GM13977 (cell line): ENCODE measurements at regions not wholly inside any gene's neighbourhood (a gene's known extent, or its start where the extent isn't known, plus 50 kb on each side); places are given as distances from the start of the nearest gene placed in this dataset.

Experiments used
- DNase-seq: peaks from one replicate; pipeline ENCODE4 v3.0.0; 2012; ENCODE audit warnings: low spot score
- in situ Hi-C: fragments of 300-500 bp; cut with MboI; formaldehyde crosslinking; loops from one replicate; pipeline ENCODE4 v1.12.0; 2022; ENCODE audit warnings: low sequenced_read_pairs, low pct_unique_long_range_greater_than_20kb, mixed read lengths, inconsistent platforms; ENCODE audit not compliant: unreplicated experiment
- TF ChIP-seq, protein P1 (sequence below): IDR thresholded peaks from 2 replicates; pipeline ENCODE4 v1.5.1; 2012; ENCODE audit warnings: mild to moderate bottlenecking, control low read depth; ENCODE audit not compliant: insufficient read depth; ENCODE audit errors: extremely low read depth, missing control alignments

DNA sequence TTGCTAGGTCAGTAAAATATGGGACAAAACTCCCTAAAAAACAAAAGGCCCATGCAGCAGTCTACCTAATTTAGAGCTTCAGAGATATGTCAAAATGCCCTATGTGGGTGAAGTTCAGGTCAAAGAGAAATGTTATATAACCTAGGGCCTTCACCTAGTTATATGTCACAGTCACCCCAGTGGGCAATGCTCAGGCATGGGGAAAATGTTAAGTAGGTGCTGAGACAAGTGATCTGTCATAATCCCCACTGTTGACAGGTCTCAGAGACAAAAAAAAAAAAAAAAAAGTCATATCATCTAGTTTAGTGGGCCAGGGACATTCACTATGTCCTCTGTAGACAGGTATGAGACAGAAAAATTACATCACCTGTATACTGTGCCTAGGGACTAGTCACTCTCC is 128.6 kb upstream of the ZNF91 start:
- TF ChIP-seq, protein P1, sequence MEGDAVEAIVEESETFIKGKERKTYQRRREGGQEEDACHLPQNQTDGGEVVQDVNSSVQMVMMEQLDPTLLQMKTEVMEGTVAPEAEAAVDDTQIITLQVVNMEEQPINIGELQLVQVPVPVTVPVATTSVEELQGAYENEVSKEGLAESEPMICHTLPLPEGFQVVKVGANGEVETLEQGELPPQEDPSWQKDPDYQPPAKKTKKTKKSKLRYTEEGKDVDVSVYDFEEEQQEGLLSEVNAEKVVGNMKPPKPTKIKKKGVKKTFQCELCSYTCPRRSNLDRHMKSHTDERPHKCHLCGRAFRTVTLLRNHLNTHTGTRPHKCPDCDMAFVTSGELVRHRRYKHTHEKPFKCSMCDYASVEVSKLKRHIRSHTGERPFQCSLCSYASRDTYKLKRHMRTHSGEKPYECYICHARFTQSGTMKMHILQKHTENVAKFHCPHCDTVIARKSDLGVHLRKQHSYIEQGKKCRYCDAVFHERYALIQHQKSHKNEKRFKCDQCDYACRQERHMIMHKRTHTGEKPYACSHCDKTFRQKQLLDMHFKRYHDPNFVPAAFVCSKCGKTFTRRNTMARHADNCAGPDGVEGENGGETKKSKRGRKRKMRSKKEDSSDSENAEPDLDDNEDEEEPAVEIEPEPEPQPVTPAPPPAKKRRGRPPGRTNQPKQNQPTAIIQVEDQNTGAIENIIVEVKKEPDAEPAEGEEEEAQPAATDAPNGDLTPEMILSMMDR, result no peak
- in situ Hi-C loops, result no loop called here
- DNase-seq, result no peak

DNA sequence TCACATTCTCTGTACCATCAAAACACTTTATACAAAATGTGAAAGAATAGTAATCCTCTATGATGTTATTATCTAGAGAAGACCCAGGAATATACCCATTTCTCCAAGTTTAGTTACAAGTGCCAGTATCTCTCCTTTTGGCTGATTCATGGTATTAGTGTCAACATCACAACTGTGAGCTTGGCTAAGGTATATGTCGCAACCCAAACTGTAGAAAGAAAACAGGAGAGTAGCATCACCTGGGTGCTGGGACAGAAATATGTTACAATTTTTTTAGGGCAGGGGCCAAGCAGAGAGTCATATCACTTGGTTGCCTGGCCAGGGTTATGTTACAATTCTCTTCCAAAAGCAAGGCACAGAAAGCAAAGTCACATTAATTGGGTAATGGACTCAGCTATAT is 127.2 kb upstream of the ZNF91 start:
- no peak for DNase-seq
- in situ Hi-C loops, result no loop called here

DNA sequence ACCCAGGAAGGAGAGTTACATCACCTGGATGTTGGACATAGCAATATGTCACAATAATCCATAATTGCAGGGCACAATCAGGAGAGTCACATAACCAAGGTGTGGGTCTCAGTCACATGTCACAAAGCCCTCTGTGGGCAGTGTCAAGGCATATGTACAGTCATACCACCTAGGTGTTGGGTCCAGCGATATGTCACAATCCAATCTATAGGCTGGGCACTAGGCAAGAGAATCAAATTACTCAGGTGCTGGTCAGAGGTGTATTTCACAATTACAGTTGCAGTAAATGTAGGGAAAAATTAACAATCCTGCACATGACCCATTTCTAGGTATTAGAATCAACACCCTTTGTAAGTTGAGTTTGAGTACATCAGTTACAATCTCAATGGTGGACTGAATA is 126.2 kb upstream of the ZNF91 start:
- in situ Hi-C loops, result no loop called here
- TF ChIP-seq, protein P1, result no peak
- no peak for DNase-seq

More for the DNA sequence above, 127.2 kb upstream of the ZNF91 start:
- TF ChIP-seq, protein P1, result no peak

DNA sequence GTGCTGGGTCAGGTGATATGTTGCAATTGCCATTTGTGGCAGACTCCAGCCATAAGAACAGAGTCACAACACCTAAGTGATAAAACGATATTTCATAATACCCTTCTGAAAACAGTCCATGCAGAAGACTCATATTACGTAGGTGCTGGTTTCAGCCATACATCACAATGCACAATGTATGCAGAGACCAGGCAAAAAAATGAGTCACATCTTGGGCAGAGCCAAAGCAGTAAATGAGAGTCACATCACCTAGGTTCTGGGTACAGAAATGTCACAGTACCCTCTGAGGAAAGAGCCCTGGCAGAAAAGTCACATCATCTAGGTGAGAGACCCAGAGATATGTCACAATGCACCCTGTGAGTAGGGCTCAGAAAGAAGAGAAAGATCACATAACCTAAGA is 125.2 kb upstream of the ZNF91 start:
- in situ Hi-C loops, result no loop called here
- no peak for DNase-seq

DNA sequence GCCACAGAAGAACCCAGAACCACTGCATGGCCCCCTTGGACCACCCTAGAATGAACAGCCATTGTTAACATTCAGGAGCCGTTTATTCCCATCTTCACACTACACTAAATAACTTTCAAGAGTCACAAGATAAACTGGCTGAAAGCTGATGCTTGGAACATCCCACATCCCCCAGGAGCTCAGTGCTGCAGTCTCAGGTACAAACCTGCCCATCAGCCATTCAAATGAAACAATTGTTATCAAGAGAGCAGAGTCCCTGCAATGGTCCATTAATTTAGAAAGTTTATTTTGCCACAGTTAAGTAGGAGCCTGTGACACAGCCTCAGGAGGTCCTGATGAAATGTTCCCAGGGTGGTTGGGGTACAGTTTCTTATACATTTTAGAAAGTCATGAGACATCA is 123.8 kb upstream of the ZNF91 start:
- TF ChIP-seq, protein P1, result no peak
- in situ Hi-C loops, result no loop called here
- no peak for DNase-seq

More for the DNA sequence above, 125.2 kb upstream of the ZNF91 start:
- TF ChIP-seq, protein P1, result no peak

DNA sequence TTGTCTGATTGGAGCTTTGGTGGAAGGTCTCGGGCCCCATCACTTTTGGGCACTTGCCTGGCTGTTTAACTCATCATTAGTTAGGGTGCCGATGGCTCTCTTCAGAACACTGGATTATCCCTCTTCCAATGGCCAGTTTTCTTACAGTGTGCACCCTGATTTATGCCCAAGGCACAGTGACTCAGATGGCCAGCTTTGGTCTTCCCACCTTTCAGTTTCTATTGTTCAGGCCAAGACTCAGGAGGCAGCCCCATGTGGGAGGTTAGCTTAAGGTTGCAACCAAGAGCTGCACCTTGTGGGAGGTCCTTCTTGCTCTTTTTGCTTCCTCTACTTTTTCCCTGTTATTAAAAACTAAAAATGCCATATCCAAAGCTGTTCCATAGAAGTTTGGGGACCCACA is 121.0 kb upstream of the ZNF91 start:
- DNase-seq, result no peak
- in situ Hi-C loops, result no loop called here
- TF ChIP-seq, protein P1, result no peak

DNA sequence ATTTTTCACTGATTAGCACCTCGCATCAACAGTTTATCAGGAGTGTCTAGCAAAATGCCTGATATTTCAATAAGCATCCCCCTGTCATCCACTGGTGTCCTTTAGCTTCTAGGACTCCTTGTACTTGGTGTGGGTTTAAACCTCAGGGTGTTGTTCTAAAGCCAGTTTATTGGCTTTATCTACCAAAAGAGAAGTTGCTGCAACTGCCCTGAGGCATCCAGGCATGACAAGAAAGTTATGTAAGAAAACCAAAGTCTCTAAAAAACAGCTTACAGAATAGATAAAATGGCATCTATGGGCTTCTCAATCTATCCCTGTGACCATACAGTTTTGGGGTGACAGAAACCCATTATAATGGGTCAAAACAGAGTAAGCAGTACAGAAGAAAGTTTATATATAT is 120.3 kb upstream of the ZNF91 start:
- TF ChIP-seq, protein P1, result no peak
- DNase-seq, result no peak
- in situ Hi-C loops, result no loop called here
